ENCODE measurements at regions not wholly inside any gene's neighbourhood (a gene's known extent, or its start where the extent isn't known, plus 50 kb on each side); places are given as distances from the start of the nearest gene placed in this dataset.

DNA sequence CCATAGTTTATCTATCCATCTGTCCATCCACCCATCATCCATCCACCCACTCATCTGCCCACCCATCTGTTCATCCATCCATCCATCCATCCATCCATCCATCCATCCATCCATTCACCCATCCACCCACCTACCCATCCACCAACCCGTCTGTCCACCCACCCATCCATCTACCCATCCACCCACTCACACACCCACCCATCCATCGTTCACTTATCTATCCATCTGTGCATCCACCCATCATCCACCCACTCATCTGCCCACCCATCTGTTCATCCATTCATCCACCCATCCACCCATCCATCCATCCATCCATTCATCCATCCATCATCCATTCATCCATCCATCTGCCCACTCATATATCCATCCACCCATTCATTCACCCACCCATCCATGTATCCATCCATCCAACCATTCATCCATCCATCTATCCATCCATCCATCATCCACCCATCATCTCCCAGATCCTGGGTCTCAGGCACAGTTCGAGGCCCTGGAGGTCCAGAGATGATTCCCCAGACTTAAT is 88.2 kb upstream of the WNT4 start:
- H3K4me1 Mint-ChIP-seq, result no peaks in the 10 kb centered on the region
- no peak overlapping the region for H3K27ac Mint-ChIP-seq
- DNase-seq, result no peak
- no peaks in the 10 kb centered on the region for H3K36me3 Mint-ChIP-seq (ENCODE audit: low read depth)
- H3K9me3 Mint-ChIP-seq, result no peaks in the 10 kb centered on the region
- peaks cover 18% of the 10 kb centered on the region for H3K27me3 Mint-ChIP-seq
- H3K4me3 Mint-ChIP-seq, result no peak overlapping the region
- no peak for ATAC-seq

DNA sequence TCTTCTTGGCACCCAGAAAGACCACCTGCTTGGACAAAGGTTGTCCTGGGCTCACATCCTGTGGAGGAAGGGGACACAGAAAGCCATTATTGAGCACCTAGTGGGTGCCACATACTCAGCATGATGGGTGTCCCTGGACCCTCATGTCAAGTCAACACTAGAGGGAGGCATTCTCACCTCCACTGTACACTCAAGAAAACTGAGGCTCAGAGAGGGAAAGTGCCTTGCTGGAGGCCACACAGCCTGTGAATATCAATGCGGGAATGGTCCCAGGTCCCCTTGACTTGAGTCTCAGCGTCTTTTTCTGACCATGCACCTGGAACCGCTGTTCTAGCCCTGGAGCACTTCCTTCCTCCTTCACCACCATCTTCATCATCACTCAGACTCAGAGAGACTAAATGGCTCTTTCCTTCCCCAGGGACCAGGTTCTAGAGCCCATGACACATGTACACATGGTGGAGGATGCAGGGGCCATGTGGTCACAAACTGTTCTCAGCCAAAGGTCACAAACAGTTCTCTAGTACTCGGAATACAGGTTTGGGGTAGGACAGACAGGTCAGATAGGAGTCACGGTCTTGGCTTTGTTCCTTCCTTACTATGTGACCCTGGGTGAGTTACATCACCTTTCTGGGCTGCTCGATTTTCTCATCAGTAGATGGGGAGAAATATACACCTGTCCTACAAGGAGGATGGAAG is 89.2 kb upstream of the WNT4 start:
- Mint-ChIP-seq H3K27me3 (peaks cover 22% of the 10 kb centered on the region), H3K4me1 (no peaks in the 10 kb centered on the region), H3K27ac (no peak overlapping the region), H3K36me3 (ENCODE audit: low read depth) (no peaks in the 10 kb centered on the region), H3K4me3 (no peak overlapping the region), H3K9me3 (no peaks in the 10 kb centered on the region)
- DNase-seq (no peak), ATAC-seq (no peak)

DNA sequence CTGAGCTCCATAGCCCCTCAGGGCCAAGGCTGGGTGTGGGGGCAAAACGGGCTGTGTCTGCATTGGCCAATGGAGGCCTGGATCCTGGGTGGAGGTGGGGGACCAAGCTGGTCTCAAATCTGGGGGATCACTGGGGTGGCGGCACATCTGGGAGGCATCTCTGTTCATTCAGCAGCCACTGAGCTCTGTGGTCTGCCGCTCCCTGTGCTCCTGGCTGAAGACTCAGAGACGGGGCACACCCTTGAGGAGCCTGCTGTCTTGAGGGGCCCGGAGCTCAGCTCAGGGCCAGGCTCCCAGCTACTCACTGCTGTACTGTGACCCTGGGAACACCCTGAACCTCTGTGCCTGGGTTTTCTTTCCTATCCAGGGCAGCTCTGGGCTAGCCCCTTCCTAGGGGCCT is 90.3 kb upstream of the WNT4 start:
- no peak overlapping the region for H3K4me3 Mint-ChIP-seq
- H3K27me3 Mint-ChIP-seq, result peaks cover 23% of the 10 kb centered on the region
- no peak for ATAC-seq
- H3K9me3 Mint-ChIP-seq, result no peaks in the 10 kb centered on the region
- no peak overlapping the region for H3K27ac Mint-ChIP-seq
- H3K4me1 Mint-ChIP-seq, result no peaks in the 10 kb centered on the region
- no peak for DNase-seq
- no peaks in the 10 kb centered on the region for H3K36me3 Mint-ChIP-seq (ENCODE audit: low read depth)

DNA sequence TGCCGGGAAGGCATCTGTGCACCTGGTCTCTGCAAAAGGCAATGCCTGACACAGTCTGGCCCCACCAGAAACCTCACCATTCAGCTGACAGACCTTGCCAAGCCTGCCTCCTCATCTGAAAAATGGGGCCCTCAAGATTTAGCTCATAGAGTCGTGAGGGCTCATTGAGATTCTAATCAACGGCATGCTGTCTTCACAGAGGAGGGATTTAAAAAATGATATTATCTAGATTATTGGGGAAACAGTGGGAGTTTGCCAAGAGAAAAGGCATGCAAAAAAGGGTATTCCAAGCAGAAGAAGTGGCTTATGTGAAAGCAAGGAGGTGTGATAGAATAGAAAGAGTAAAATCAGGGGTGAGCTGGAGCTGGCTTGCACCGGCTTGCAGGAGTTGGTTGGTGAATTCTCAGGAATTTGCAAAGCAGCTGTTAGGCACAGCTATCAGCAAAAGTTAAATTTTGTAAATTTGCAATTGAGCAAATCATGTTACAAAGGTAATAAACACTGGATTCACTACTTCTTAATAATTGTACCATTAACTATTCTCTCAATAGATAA is 91.7 kb upstream of the WNT4 start:
- H3K27ac Mint-ChIP-seq, result no peak overlapping the region

DNA sequence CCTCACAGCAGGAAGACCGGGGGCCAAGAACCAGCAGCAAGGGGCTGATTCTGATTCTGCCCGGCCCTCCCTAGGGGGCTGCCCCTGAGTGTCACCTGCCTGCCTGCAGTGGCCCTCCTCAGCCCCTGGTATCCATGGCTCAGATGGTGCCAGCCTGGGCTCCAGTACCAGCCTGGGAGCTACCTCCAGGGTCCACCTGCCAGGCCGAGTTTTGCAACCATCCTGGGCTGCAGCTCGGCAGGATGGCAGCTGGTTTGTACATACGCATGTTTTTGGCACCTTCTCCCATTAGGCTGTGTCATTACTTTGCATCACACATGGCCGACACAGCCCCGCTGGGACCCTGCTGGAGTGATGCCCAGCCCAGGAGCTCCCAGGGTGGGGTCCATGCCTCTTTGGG is 93.3 kb upstream of the WNT4 start:
- H3K27ac Mint-ChIP-seq, result no peak overlapping the region
- no peak overlapping the region for H3K4me3 Mint-ChIP-seq
- DNase-seq (no peak), ATAC-seq (no peak)
- H3K4me1 Mint-ChIP-seq, result no peaks in the 10 kb centered on the region
- peaks cover 18% of the 10 kb centered on the region for H3K27me3 Mint-ChIP-seq
- H3K36me3 Mint-ChIP-seq (ENCODE audit: low read depth), result no peaks in the 10 kb centered on the region
- H3K9me3 Mint-ChIP-seq, result no peaks in the 10 kb centered on the region

More for the DNA sequence above, 91.7 kb upstream of the WNT4 start:
- Mint-ChIP-seq H3K4me1 (no peaks in the 10 kb centered on the region), H3K4me3 (no peak overlapping the region), H3K27me3 (peaks cover 23% of the 10 kb centered on the region), H3K36me3 (ENCODE audit: low read depth) (no peaks in the 10 kb centered on the region), H3K9me3 (no peaks in the 10 kb centered on the region)
- no peak for DNase-seq
- no peak for ATAC-seq

DNA sequence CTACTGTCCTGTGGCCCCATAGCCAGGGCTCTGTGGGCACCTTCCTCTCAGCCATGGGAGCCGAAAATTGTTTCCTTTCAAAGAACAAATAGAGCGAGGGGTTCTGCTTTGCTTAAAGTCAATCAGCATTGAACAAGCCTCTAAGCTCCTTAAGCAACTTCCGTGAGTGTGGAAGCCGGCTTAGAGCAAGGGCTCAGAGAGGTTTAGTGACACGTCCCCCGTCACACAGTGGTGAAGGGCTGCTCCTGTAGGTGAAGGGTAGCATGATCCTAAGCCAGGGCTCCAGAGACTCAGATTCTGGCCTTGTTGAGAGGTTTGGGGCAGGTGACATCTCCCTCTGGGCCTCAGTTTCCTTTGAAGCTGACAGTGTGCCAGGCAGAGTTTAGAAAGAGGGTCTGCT is 94.0 kb upstream of the WNT4 start:
- no peak for ATAC-seq
- no peaks in the 10 kb centered on the region for H3K36me3 Mint-ChIP-seq (ENCODE audit: low read depth)
- H3K27me3 Mint-ChIP-seq, result peaks cover 16% of the 10 kb centered on the region

DNA sequence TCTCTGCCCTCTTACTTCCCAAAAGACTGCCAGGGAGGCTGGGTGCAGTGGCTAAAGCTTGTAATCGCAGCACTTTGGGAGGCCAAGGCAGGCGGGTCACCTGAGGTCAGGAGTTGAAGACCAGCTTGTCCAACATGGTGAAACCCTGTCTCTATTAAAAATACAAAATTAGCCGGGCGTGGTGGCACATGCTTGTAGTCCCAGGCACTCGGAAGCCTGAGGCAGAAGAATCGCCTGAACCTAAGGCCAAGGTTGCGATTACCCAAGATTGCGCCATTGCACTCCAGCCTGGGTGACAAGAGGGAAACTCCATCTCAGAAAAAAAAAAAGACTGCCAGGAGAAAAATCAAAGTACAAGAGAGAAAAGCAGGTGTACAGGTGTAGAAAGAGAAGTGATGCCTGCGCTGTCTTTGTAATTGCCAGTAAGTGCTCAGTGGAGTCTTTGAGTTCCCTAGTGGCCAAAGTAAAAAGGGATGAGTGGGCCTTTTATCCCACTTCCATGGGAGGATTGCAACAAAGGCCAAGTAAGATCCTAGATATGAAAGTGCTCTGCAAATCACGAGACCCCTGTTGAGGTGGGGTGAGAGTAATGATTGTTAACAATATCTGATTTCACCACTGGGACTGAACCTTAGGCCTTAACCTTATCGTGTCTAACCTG is 94.7 kb upstream of the WNT4 start:
- H3K36me3 Mint-ChIP-seq (ENCODE audit: low read depth), result no peaks in the 10 kb centered on the region
- no peak overlapping the region for H3K27ac Mint-ChIP-seq

More for the DNA sequence above, 94.0 kb upstream of the WNT4 start:
- H3K9me3 Mint-ChIP-seq, result no peaks in the 10 kb centered on the region
- H3K4me3 Mint-ChIP-seq, result no peak overlapping the region
- no peak overlapping the region for H3K27ac Mint-ChIP-seq
- DNase-seq, result no peak
- H3K4me1 Mint-ChIP-seq, result no peaks in the 10 kb centered on the region

DNA sequence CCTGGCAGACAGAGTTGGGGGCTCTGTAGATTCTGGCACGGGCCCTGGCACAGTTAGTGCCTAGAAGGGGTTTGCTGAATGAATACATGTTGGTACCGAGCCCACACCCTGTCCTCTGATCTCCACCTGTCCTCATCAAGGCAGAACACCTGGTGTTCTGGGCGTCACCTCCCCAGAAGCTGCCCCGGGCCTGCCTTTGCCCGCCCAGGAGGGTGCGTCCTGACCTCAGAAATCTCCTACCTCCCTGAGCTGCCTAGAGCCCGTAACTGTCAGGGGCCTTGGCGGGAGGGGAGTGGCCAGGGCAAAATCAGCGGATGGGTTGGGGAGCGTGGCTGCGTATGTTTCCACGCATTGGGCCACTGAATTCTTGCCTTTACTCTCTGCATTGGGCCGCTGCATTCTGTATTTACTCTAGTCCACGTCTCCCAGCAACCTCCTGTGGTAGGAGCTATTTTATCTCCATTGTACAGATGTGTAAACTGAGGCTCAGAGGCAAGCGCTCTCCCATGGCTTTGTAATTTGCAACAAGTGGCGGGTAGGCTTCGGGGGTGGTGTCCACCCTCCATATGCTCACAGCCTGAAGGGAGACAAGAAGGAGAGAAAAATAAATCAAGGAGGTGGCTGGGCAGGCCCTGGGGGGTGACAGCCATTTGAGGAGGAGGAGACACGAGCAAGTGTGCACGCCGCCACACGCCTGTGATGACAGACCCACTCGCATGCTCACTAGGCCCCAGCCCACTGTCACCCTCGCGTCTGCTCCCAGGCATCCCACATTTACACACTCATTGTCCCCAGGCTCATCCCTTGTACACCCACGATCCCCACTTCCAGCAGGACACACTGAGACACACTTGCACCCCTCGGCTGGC is 95.7 kb upstream of the WNT4 start:
- Mint-ChIP-seq H3K4me3 (no peak overlapping the region), H3K36me3 (ENCODE audit: low read depth) (no peaks in the 10 kb centered on the region), H3K9me3 (no peaks in the 10 kb centered on the region), H3K4me1 (no peaks in the 10 kb centered on the region), H3K27me3 (peaks cover 18% of the 10 kb centered on the region), H3K27ac (no peak overlapping the region)
- no peak for DNase-seq
- ATAC-seq, result no peak

More for the DNA sequence above, 94.7 kb upstream of the WNT4 start:
- Mint-ChIP-seq H3K27me3 (peaks cover 16% of the 10 kb centered on the region), H3K9me3 (no peaks in the 10 kb centered on the region), H3K4me3 (no peak overlapping the region), H3K4me1 (no peaks in the 10 kb centered on the region)
- ATAC-seq, result no peak
- DNase-seq, result no peak

DNA sequence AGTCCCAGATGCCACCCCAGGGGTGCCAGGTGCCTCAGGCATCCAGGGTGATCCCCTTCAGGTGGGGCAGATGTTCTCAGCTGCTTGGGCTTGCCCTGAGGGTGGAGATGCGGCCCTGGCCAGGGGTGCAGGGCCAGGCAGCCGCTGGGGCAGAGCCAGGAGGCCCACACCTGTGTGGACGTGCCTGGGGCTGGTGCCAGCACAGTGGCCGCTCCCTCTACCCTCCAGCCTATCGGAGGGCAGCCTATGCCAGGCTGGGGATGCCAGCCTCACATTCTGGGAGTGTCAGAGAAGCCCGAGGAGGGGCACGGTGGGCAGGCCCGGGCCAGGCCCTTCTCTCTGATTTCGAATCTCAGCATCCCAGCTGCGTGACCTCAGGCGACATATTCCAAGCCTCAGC is 96.5 kb upstream of the WNT4 start:
- Mint-ChIP-seq H3K4me1 (no peaks in the 10 kb centered on the region), H3K27me3 (peaks cover 15% of the 10 kb centered on the region), H3K4me3 (no peak overlapping the region), H3K27ac (no peak overlapping the region), H3K36me3 (ENCODE audit: low read depth) (no peaks in the 10 kb centered on the region), H3K9me3 (no peaks in the 10 kb centered on the region)
- DNase-seq (no peak), ATAC-seq (no peak)

DNA sequence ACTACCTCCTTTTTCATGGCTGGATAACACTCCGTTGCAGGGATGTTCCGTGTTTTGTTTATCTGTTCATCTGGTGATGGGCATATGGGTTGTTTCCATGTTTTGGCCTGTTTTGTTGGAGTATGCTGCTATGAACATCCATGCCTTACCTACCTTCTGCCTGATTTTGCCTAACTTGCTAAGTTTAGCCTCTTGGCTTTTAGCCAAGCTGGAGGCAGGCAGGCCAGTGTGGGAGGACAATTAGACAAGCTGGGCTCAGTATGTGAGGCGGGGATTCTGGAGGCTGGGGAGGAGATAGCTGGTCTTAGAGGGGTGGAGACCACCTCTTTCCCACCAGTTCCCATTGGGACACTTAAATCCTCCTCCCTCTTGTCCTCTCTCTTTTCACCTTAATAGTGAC is 98.4 kb upstream of the WNT4 start:
- Mint-ChIP-seq H3K9me3 (no peaks in the 10 kb centered on the region), H3K27ac (no peak overlapping the region), H3K4me3 (no peak overlapping the region), H3K4me1 (no peaks in the 10 kb centered on the region), H3K36me3 (ENCODE audit: low read depth) (no peaks in the 10 kb centered on the region), H3K27me3 (peaks cover 8% of the 10 kb centered on the region)
- DNase-seq, result no peak
- no peak for ATAC-seq

DNA sequence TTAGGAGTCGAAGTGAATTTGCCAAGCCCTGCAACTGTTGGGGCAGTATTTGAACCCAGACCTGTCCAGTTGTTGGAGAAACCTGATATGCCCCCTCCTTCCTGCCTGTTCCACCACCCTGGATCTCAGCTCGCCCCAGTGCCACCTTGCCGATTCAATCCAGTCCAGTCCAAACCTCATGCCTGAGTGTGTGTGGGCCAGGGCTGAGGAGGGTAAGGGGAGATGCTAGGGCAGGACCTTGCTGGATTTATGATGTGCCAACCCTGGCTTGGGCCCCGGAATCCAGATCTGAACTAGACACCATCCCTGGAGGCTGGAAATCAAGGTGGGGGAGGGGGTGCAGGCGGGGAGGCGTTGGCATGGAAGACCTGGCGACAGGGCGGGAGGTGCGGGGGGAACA is 98.9 kb upstream of the WNT4 start:
- H3K4me1 Mint-ChIP-seq, result no peaks in the 10 kb centered on the region
- H3K4me3 Mint-ChIP-seq, result no peak overlapping the region
- H3K9me3 Mint-ChIP-seq, result no peaks in the 10 kb centered on the region
- peaks cover 6% of the 10 kb centered on the region for H3K27me3 Mint-ChIP-seq
- ATAC-seq, result no peak
- H3K27ac Mint-ChIP-seq, result no peak overlapping the region
- no peak for DNase-seq
- H3K36me3 Mint-ChIP-seq (ENCODE audit: low read depth), result no peaks in the 10 kb centered on the region

DNA sequence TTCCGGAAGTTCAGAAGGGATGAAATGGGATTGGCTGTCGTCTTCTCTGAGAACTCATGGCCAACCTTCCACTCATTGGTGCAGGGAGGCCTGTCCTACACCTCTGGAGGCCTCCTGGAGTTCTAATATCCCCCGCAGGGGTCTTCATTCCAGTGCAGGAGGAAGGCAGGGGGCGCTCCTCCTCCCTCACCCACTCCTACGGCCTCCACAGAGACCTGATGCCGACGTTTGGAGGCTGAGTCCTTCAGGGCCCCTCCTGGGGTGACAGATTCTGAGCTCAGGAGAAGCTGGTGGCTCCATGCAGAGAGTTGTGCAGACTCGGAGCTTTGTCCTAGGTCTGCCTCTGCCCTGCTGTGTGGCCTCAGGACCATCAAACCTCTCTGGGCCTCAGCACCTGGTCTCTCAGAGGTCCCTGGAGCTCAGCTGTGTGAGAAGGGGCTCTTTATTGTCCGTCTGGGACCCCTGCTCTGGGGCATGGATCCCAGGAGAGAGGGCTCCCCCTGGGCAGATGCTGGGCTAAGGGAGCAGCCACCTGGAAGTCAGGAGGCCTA is 102.3 kb upstream of the WNT4 start:
- DNase-seq (no peak), ATAC-seq (no peak)
- H3K4me3 Mint-ChIP-seq, result no peak overlapping the region
- H3K27me3 Mint-ChIP-seq, result peaks cover 5% of the 10 kb centered on the region
- no peaks in the 10 kb centered on the region for H3K9me3 Mint-ChIP-seq
- no peaks in the 10 kb centered on the region for H3K4me1 Mint-ChIP-seq
- no peaks in the 10 kb centered on the region for H3K36me3 Mint-ChIP-seq (ENCODE audit: low read depth)
- no peak overlapping the region for H3K27ac Mint-ChIP-seq

DNA sequence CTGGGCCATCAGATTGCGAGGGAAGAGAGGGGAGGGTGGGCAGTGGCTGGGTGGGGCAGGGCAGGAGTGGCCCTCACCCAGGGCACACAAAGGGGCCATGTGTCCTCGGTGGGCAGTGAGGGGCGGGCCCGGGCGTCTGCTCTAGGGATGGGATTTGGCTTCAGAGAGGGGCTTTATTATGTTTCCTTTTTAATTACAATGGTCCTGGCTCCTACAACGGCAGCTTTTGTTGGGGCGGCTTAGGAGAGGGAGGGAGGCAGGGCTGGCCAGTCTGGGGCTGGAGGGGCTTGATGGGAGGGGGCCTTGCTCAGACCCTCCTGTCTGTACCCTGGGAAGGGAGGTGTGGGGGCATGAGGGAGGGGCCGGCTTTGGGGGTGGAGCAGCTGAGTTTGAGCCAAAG is 102.8 kb upstream of the WNT4 start:
- H3K27me3 Mint-ChIP-seq, result peaks cover 5% of the 10 kb centered on the region
- H3K9me3 Mint-ChIP-seq, result no peaks in the 10 kb centered on the region
- no peaks in the 10 kb centered on the region for H3K4me1 Mint-ChIP-seq
- no peak overlapping the region for H3K27ac Mint-ChIP-seq
- H3K4me3 Mint-ChIP-seq, result no peak overlapping the region
- DNase-seq (no peak), ATAC-seq (no peak)
- no peaks in the 10 kb centered on the region for H3K36me3 Mint-ChIP-seq (ENCODE audit: low read depth)

DNA sequence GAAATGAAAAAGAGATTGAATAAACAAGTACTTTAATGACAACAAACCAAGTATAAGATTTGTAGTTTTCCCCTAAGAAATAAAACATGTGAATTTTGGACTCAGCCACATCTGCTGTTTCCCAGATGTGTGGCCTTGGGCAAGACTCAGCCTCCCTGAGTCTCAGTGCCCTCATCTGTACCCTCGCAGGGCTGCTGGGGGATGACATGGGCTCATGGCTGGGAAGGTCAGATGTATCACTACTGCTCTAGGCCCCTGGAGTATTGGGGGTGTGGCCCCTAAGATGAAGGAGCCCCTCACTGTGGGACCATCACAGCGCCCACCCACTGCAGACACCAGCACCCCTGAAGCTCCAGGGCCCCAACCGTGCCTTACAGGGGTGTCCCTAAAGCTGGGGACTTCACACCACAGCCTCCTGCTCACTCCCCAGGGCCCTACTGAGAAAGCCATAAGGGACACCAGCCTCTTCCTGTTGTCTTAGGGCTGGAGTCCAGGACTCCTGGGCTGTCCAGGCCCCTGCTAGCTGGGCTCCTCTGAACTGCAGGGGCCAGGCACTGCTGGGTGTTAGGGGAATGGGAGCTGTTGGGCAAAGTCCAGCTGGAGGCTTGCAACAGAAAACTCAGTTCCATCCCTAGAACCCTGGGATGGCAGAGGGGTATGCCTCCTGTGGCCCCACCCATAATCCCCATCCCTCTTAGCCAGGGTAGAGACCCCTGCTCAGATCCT is 104.0 kb upstream of the WNT4 start:
- peaks cover 6% of the 10 kb centered on the region for H3K27me3 Mint-ChIP-seq
- ATAC-seq (no peak), DNase-seq (no peak)
- H3K27ac Mint-ChIP-seq, result no peak overlapping the region
- H3K4me1 Mint-ChIP-seq, result no peaks in the 10 kb centered on the region
- H3K9me3 Mint-ChIP-seq, result no peaks in the 10 kb centered on the region
- no peaks in the 10 kb centered on the region for H3K36me3 Mint-ChIP-seq (ENCODE audit: low read depth)
- H3K4me3 Mint-ChIP-seq, result no peak overlapping the region
